ES-I3 (cell line): ENCODE measurements at regions not wholly inside any gene's neighbourhood (a gene's known extent, or its start where the extent isn't known, plus 50 kb on each side); places are given as distances from the start of the nearest gene placed in this dataset.

Experiments used
- H3K36me3 ChIP-seq: 2 replicates; pipeline ENCODE4 v1.6.1; 2013; ENCODE audit warnings: mild to moderate bottlenecking, low read length, control low read depth, moderate library complexity; ENCODE audit not compliant: insufficient read depth
- H3K4me1 ChIP-seq: 2 replicates; pipeline ENCODE4 v1.6.1; 2013; ENCODE audit warnings: mild to moderate bottlenecking, control low read depth, low read length; ENCODE audit not compliant: insufficient read depth
- H3K9ac ChIP-seq: 2 replicates; pipeline ENCODE4 v1.6.1; 2013; ENCODE audit warnings: low read depth, mild to moderate bottlenecking, low read length, moderate library complexity
- H3K9me3 ChIP-seq: 2 replicates; pipeline ENCODE4 v1.6.1; 2013; ENCODE audit warnings: mild to moderate bottlenecking, low read length, moderate library complexity; ENCODE audit not compliant: control insufficient read depth, insufficient read depth

GRCh38 chr1:67614511-67614934 lies 70.5 kb upstream of the GADD45A start:
- Histone ChIP-seq H3K9me3 (no peaks in the 10 kb centered on the region; the same call in 1 of the 2 replicates), H3K9ac (no peak overlapping the region), H3K4me1 (no peaks in the 10 kb centered on the region), H3K36me3 (no peaks in the 10 kb centered on the region)

- Histone ChIP-seq H3K9me3 (no peaks in the 10 kb centered on the region; the same call in 1 of the 2 replicates), H3K36me3 (no peaks in the 10 kb centered on the region), H3K4me1 (no peaks in the 10 kb centered on the region), H3K9ac (no peak overlapping the region)
Measured at GRCh38 chr1:67615886-67616285, 69.1 kb upstream of the GADD45A start.

- Histone ChIP-seq H3K9ac (no peak overlapping the region), H3K4me1 (no peaks in the 10 kb centered on the region), H3K9me3 (no peaks in the 10 kb centered on the region; the same call in 1 of the 2 replicates), H3K36me3 (no peaks in the 10 kb centered on the region)
Measured at GRCh38 chr1:67616394-67616985, 68.5 kb upstream of the GADD45A start.

- H3K9ac ChIP-seq, result no peak overlapping the region
- H3K36me3 ChIP-seq, result no peaks in the 10 kb centered on the region
- H3K4me1 ChIP-seq, result no peaks in the 10 kb centered on the region
- H3K9me3 ChIP-seq, result no peaks in the 10 kb centered on the region; the same call in 1 of the 2 replicates
Measured at GRCh38 chr1:67618285-67619018, 66.5 kb upstream of the GADD45A start.

GRCh38 chr1:67619080-67619479 lies 65.9 kb upstream of the GADD45A start:
- Histone ChIP-seq H3K9me3 (no peaks in the 10 kb centered on the region; the same call in 1 of the 2 replicates), H3K4me1 (no peaks in the 10 kb centered on the region), H3K36me3 (no peaks in the 10 kb centered on the region), H3K9ac (no peak overlapping the region)

GRCh38 chr1:67623906-67624305 lies 61.1 kb upstream of the GADD45A start:
- H3K4me1 ChIP-seq, result no peaks in the 10 kb centered on the region
- no peak overlapping the region for H3K9ac ChIP-seq
- H3K9me3 ChIP-seq, result no peaks in the 10 kb centered on the region
- no peaks in the 10 kb centered on the region for H3K36me3 ChIP-seq

GRCh38 chr1:67624680-67625079 lies 60.3 kb upstream of the GADD45A start:
- Histone ChIP-seq H3K9ac (no peak overlapping the region), H3K4me1 (no peaks in the 10 kb centered on the region), H3K36me3 (no peaks in the 10 kb centered on the region), H3K9me3 (no peaks in the 10 kb centered on the region)

- Histone ChIP-seq H3K9ac (no peak overlapping the region), H3K9me3 (no peaks in the 10 kb centered on the region), H3K4me1 (no peaks in the 10 kb centered on the region), H3K36me3 (no peaks in the 10 kb centered on the region)
Measured at GRCh38 chr1:67626090-67626860, 58.7 kb upstream of the GADD45A start.

GRCh38 chr1:67626861-67627235 lies 58.2 kb upstream of the GADD45A start:
- H3K9me3 ChIP-seq, result no peaks in the 10 kb centered on the region
- no peaks in the 10 kb centered on the region for H3K4me1 ChIP-seq
- H3K36me3 ChIP-seq, result no peaks in the 10 kb centered on the region
- no peak overlapping the region for H3K9ac ChIP-seq

GRCh38 chr1:67627336-67627735 lies 57.7 kb upstream of the GADD45A start:
- Histone ChIP-seq H3K36me3 (no peaks in the 10 kb centered on the region), H3K9ac (no peak overlapping the region), H3K9me3 (no peaks in the 10 kb centered on the region), H3K4me1 (no peaks in the 10 kb centered on the region)

- H3K9ac ChIP-seq, result no peak overlapping the region
- H3K4me1 ChIP-seq, result no peaks in the 10 kb centered on the region
- H3K36me3 ChIP-seq, result no peaks in the 10 kb centered on the region
- no peaks in the 10 kb centered on the region for H3K9me3 ChIP-seq
Measured at GRCh38 chr1:67627906-67628305, 57.1 kb upstream of the GADD45A start.

- no peaks in the 10 kb centered on the region for H3K4me1 ChIP-seq
- H3K9ac ChIP-seq, result no peak overlapping the region
- H3K36me3 ChIP-seq, result no peaks in the 10 kb centered on the region
- no peaks in the 10 kb centered on the region for H3K9me3 ChIP-seq
Measured at GRCh38 chr1:67629370-67630075, 55.5 kb upstream of the GADD45A start.

- no peaks in the 10 kb centered on the region for H3K4me1 ChIP-seq
- H3K9me3 ChIP-seq, result no peaks in the 10 kb centered on the region
- no peaks in the 10 kb centered on the region for H3K36me3 ChIP-seq
- H3K9ac ChIP-seq, result no peak overlapping the region
Measured at GRCh38 chr1:67630438-67631045, 54.5 kb upstream of the GADD45A start.

- Histone ChIP-seq H3K9ac (no peak overlapping the region), H3K9me3 (no peaks in the 10 kb centered on the region), H3K36me3 (no peaks in the 10 kb centered on the region), H3K4me1 (no peaks in the 10 kb centered on the region)
Measured at GRCh38 chr1:67632356-67632755, 52.6 kb upstream of the GADD45A start.
